H9 (cell line): ENCODE measurements at regions not wholly inside any gene's neighbourhood (a gene's known extent, or its start where the extent isn't known, plus 50 kb on each side); places are given as distances from the start of the nearest gene placed in this dataset.

Experiments
- DNase-seq: peaks from one replicate; pipeline ENCODE4 v3.0.0-alpha.2; 2017
- H2AFZ ChIP-seq: one replicate; pipeline ENCODE4 v1.6.1; 2013; ENCODE audit warnings: mild to moderate bottlenecking, low read length, control low read depth, moderate library complexity
- H2AK5ac ChIP-seq: 2 replicates; pipeline ENCODE4 v1.6.1; 2013; ENCODE audit warnings: low read length, control low read depth, mixed read lengths; ENCODE audit not compliant: insufficient read length
- H2BK120ac ChIP-seq: one replicate; pipeline ENCODE4 v1.6.1; 2013; ENCODE audit warnings: low read depth, mild to moderate bottlenecking, low read length, control low read depth, inconsistent platforms; ENCODE audit not compliant: poor library complexity, severe bottlenecking
- H2BK12ac ChIP-seq: 2 replicates; pipeline ENCODE4 v1.6.1; 2013; ENCODE audit warnings: low read length, control low read depth, mixed read lengths, low read depth; ENCODE audit not compliant: insufficient read length
- H2BK15ac ChIP-seq: 2 replicates; pipeline ENCODE4 v1.6.1; 2013; ENCODE audit warnings: low read depth, low read length, control low read depth
- H2BK20ac ChIP-seq: one replicate; pipeline ENCODE4 v1.6.1; 2013; ENCODE audit warnings: low read depth, mild to moderate bottlenecking, low read length, control low read depth, inconsistent platforms; ENCODE audit not compliant: poor library complexity, severe bottlenecking
- H2BK5ac ChIP-seq: 2 replicates; pipeline ENCODE4 v1.6.1; 2013; ENCODE audit warnings: low read length, control low read depth, mixed read lengths; ENCODE audit not compliant: insufficient read length
- H3K14ac ChIP-seq: 2 replicates; pipeline ENCODE4 v1.6.1; 2013; ENCODE audit warnings: low read length, control low read depth; ENCODE audit not compliant: insufficient read depth
- H3K18ac ChIP-seq: 2 replicates; pipeline ENCODE4 v1.6.1; 2013; ENCODE audit warnings: low read depth, mild to moderate bottlenecking, mixed read lengths, low read length, control low read depth; ENCODE audit not compliant: insufficient read length
- H3K23ac ChIP-seq: 2 replicates; pipeline ENCODE4 v1.6.1; 2013; ENCODE audit warnings: low read length, control low read depth, mixed read lengths, low read depth; ENCODE audit not compliant: insufficient read length
- H3K23me2 ChIP-seq: 2 replicates; pipeline ENCODE4 v1.6.1; 2013; ENCODE audit warnings: low read depth, mild to moderate bottlenecking, mixed read lengths, low read length, control low read depth; ENCODE audit not compliant: insufficient read length, poor library complexity, severe bottlenecking
- H3K27ac ChIP-seq: 2 replicates; pipeline ENCODE4 v1.5.1; 2013; ENCODE audit warnings: low read length, control low read depth, mixed read lengths, low read depth; ENCODE audit not compliant: insufficient read length
- H3K27me3 ChIP-seq: 2 replicates; pipeline ENCODE4 v1.6.1; 2013; ENCODE audit warnings: low read length, control low read depth, inconsistent platforms; ENCODE audit not compliant: insufficient read depth
- H3K4ac ChIP-seq: 2 replicates; pipeline ENCODE4 v1.6.1; 2013; ENCODE audit warnings: low read depth, mild to moderate bottlenecking, control low read depth, inconsistent platforms, low read length, moderate library complexity
- H3K4me1 ChIP-seq: 2 replicates; pipeline ENCODE4 v1.6.1; 2013; ENCODE audit warnings: low read length, control low read depth, inconsistent platforms; ENCODE audit not compliant: insufficient read depth
- H3K4me2 ChIP-seq: 2 replicates; pipeline ENCODE4 v1.6.1; 2013; ENCODE audit warnings: low read length, control low read depth, mixed read lengths; ENCODE audit not compliant: insufficient read length, insufficient read depth
- H3K56ac ChIP-seq: 2 replicates; pipeline ENCODE4 v1.6.1; 2013; ENCODE audit warnings: low read depth, mild to moderate bottlenecking, mixed read lengths, low read length, control low read depth; ENCODE audit not compliant: insufficient read length
- H3K79me1 ChIP-seq: 2 replicates; pipeline ENCODE4 v1.6.1; 2013; ENCODE audit warnings: low read depth, mild to moderate bottlenecking, moderate library complexity, low read length, control low read depth, inconsistent platforms; ENCODE audit not compliant: insufficient read depth, poor library complexity, severe bottlenecking
- H3K79me2 ChIP-seq: 2 replicates; pipeline ENCODE4 v1.6.1; 2013; ENCODE audit warnings: low read length, control low read depth, inconsistent platforms; ENCODE audit not compliant: insufficient read depth
- H3K9ac ChIP-seq: 2 replicates; pipeline ENCODE4 v1.6.1; 2013; ENCODE audit warnings: low read length, control low read depth, mixed read lengths; ENCODE audit not compliant: insufficient read length; ENCODE audit errors: extremely low read depth
- H3K9me3 ChIP-seq: one replicate; pipeline ENCODE4 v1.6.1; 2013; ENCODE audit warnings: low read depth, low read length, inconsistent platforms; ENCODE audit not compliant: control insufficient read depth
- H3T11ph ChIP-seq: one replicate; pipeline ENCODE4 v1.6.1; 2013; ENCODE audit warnings: mild to moderate bottlenecking, low read length, control low read depth, inconsistent platforms
- H4K20me1 ChIP-seq: one replicate; pipeline ENCODE4 v1.6.1; 2013; ENCODE audit not compliant: control insufficient read depth, insufficient read length, insufficient read depth
- H4K5ac ChIP-seq: 2 replicates; pipeline ENCODE4 v1.6.1; 2013; ENCODE audit warnings: low read depth, mild to moderate bottlenecking, mixed read lengths, low read length, control low read depth; ENCODE audit not compliant: insufficient read length
- H4K8ac ChIP-seq: replicated peaks from 2 replicates; pipeline ENCODE4 v1.6.1; 2013; ENCODE audit warnings: low read length, control low read depth, mixed read lengths, low read depth; ENCODE audit not compliant: insufficient read length
- H4K91ac ChIP-seq: 2 replicates; pipeline ENCODE4 v1.6.1; 2013; ENCODE audit warnings: low read depth, mild to moderate bottlenecking, moderate library complexity, mixed read lengths, low read length, control low read depth; ENCODE audit not compliant: insufficient read length
- H3K27ac Mint-ChIP-seq, 3 experiments: 2 replicates in 2 of 3; 3 replicates in 1 of 3; pipeline ENCODE4 v1.8.0; 2020 to 2021; ENCODE audit warnings: mixed read lengths in 3 of 3, mild to moderate bottlenecking in 1 of 3, moderate library complexity in 1 of 3
- H3K27me3 Mint-ChIP-seq: 2 replicates; pipeline ENCODE4 v1.8.0; 2021; ENCODE audit warnings: low read depth, mild to moderate bottlenecking, moderate library complexity, mixed read lengths
- H3K36me3 Mint-ChIP-seq, 3 experiments: 2 replicates in 2 of 3; 3 replicates in 1 of 3; pipeline ENCODE4 v1.8.0; 2020 to 2021; ENCODE audit warnings: low read depth in 3 of 3, mixed read lengths in 3 of 3; ENCODE audit not compliant: insufficient read depth in 1 of 3
- H3K4me1 Mint-ChIP-seq, 2 experiments: 2 replicates each; pipeline ENCODE4 v1.8.0; 2020; ENCODE audit warnings: mixed read lengths in 2 of 2
- H3K4me3 Mint-ChIP-seq, 2 experiments: 2 replicates in 1 of 2; 3 replicates in 1 of 2; pipeline ENCODE4 v1.8.0; 2020 to 2021; ENCODE audit warnings: mild to moderate bottlenecking in 2 of 2, mixed read lengths in 2 of 2, moderate library complexity in 1 of 2
- H3K9me3 Mint-ChIP-seq, 2 experiments: 2 replicates in 1 of 2; 3 replicates in 1 of 2; pipeline ENCODE4 v1.8.0; 2020; ENCODE audit warnings: mild to moderate bottlenecking in 2 of 2, mixed read lengths in 2 of 2, moderate library complexity in 1 of 2
- CTCF ChIP-seq: fragments of 200-600 bp; sonication (generic); conservative IDR thresholded peaks from 3 replicates; pipeline ENCODE4 v1.8.0; 2021; ENCODE audit warnings: antibody characterized with exemption, mild to moderate bottlenecking
- WGBS: extraction: QIAGEN DNeasy Blood & Tissue Kit; methylation state at CpG from one replicate; pipeline ENCODE4 v1.1.7; 2013; ENCODE audit warnings: missing lambda C conversion rate, low lambda C conversion rate, mixed read lengths; ENCODE audit not compliant: insufficient read length; ENCODE audit errors: extremely low coverage; 5-methylcytosine and 5-hydroxymethylcytosine counted together

DNA sequence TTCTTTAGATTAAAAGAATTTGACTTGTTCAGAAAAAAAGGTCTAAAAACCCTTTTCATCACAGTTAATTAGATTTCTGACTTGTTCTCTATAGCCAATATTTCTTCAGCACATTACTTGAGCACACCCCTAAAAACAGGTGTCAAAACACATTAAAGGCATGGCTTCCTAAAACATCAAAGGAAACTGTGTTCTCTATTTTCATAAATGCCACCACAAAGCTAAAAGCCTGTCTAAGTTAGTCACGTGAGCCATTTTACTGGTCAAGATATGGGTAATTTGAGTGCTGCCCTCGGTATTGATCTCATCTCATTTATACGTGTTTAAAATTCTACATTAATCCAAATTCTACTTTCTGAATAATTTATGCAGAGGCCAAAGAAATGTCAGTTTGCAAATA, 580.5 kb downstream of the HAO1 start:
- H3K4ac ChIP-seq: no peak overlapping the region
- no peak overlapping the region for H4K91ac ChIP-seq
- Mint-ChIP-seq H3K27me3 (no peaks in the 10 kb centered on the region), H3K27ac (no peak overlapping the region), H3K4me3 (no peak overlapping the region), H3K9me3 (peaks cover 5 to 6% of the 10 kb centered on the region in 2 experiments), H3K36me3 (peaks cover 2 to 9% (median 2%) of the 10 kb centered on the region in 3 experiments; a peak in 4 of 7 replicates), H3K4me1 (peaks cover 14 to 19% of the 10 kb centered on the region in 2 experiments)
- no peak overlapping the region for H3K9ac ChIP-seq
- H3K14ac ChIP-seq: no peak overlapping the region
- H3K4me1 ChIP-seq: no peaks in the 10 kb centered on the region
- no CpG with 5 or more reads among the region's 3 CpGs for WGBS
- H4K5ac ChIP-seq: no peak overlapping the region
- no peaks in the 10 kb centered on the region for H3K79me1 ChIP-seq
- no peak overlapping the region for H3K23ac ChIP-seq
- no peaks in the 10 kb centered on the region for H4K20me1 ChIP-seq
- H2BK20ac ChIP-seq: no peak overlapping the region
- no peak overlapping the region for H3K18ac ChIP-seq
- H3K27me3 ChIP-seq: no peaks in the 10 kb centered on the region
- H2BK5ac ChIP-seq: no peak overlapping the region
- TF ChIP-seq CTCF: no peak
- no peak overlapping the region for H2AFZ ChIP-seq
- no peak for DNase-seq
- no peak overlapping the region for H3K4me2 ChIP-seq
- H3K79me2 ChIP-seq: no peaks in the 10 kb centered on the region
- no peaks in the 10 kb centered on the region for H3K9me3 ChIP-seq
- H3K27ac ChIP-seq: no peak overlapping the region
- no peak overlapping the region for H4K8ac ChIP-seq
- H3T11ph ChIP-seq: no peak overlapping the region
- H2BK120ac ChIP-seq: no peak overlapping the region
- no peak overlapping the region for H3K56ac ChIP-seq
- no peak overlapping the region for H2BK15ac ChIP-seq
- H2BK12ac ChIP-seq: no peak overlapping the region
- no peak overlapping the region for H2AK5ac ChIP-seq
- no peaks in the 10 kb centered on the region for H3K23me2 ChIP-seq
